Prostate gland (tissue), 2 donors: ENCODE measurements at regions not wholly inside any gene's neighbourhood (a gene's known extent, or its start where the extent isn't known, plus 50 kb on each side); places are given as distances from the start of the nearest gene placed in this dataset.

Source experiments
- POLR2A ChIP-seq: fragments of 450-650 bp; IDR thresholded peaks from one replicate; pipeline ENCODE4 v1.6.1; 2016; ENCODE audit warnings: antibody characterized with exemption, mild to moderate bottlenecking
- TF ChIP-seq, protein P1 (sequence below), 4 experiments: fragments of 200-600 bp in 2 of 4; fragments of 450-650 bp in 2 of 4; sonication (generic) in 2 of 4; IDR thresholded peaks; 1 replicate in 3 of 4; 2 replicates in 1 of 4; pipeline ENCODE4 v1.5.1; 2016 to 2019; ENCODE audit warnings: antibody characterized with exemption in 4 of 4, mild to moderate bottlenecking in 2 of 4, moderate library complexity in 2 of 4

DNA sequence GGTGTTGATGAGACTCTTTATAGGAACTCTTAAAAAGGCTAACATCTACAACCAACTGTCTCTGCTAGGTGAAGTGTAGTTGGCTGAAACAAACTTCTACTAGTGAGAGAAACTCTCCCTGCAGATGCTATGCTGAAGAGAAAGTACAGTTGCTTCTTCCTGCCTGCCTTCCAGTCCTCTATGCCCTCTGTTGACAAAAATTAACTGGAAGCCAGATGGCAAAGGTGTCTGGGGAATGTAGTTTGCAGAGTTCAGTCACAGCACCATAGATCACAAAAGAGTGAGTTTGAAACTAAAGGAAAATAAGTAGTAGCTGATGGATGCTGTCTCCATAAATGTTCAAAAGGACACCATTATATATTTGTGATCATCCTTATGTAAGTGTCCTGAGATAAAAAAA lies 958.8 kb upstream of the NRXN1 start:
- TF ChIP-seq, protein P1, sequence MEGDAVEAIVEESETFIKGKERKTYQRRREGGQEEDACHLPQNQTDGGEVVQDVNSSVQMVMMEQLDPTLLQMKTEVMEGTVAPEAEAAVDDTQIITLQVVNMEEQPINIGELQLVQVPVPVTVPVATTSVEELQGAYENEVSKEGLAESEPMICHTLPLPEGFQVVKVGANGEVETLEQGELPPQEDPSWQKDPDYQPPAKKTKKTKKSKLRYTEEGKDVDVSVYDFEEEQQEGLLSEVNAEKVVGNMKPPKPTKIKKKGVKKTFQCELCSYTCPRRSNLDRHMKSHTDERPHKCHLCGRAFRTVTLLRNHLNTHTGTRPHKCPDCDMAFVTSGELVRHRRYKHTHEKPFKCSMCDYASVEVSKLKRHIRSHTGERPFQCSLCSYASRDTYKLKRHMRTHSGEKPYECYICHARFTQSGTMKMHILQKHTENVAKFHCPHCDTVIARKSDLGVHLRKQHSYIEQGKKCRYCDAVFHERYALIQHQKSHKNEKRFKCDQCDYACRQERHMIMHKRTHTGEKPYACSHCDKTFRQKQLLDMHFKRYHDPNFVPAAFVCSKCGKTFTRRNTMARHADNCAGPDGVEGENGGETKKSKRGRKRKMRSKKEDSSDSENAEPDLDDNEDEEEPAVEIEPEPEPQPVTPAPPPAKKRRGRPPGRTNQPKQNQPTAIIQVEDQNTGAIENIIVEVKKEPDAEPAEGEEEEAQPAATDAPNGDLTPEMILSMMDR (IDR thresholded peaks at IDR 0.05): no peak
- TF ChIP-seq POLR2A: no peak
